ENCODE measurements at regions not wholly inside any gene's neighbourhood (a gene's known extent, or its start where the extent isn't known, plus 50 kb on each side); places are given as distances from the start of the nearest gene placed in this dataset.

GRCh38 chr20:24134930-24135329 is 146.4 kb upstream of the GGTLC1 start:
- DNase-seq, result no peak

DNA sequence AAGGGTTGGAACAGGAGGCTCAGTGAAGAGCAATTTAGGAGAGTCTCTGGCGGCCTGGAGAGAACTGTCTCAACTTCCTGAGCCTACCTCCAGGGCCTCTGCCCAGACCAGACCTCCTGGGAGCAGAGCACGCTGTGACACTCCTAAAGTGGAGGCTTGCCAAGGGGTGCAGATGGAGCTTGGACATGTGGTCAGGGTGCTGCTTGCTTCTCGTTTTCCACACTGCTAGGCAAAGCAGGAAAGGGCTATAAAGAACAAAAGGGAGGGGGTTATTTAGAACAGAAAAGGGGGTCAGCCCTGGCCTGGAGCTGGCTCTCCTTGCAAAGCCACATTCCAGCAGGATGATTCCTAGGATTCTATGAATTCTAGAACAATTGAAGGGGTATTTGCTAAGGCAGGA is 145.7 kb upstream of the GGTLC1 start:
- DNase-seq, result no peak

- no peak for DNase-seq
These were observed 143.7 kb upstream of the GGTLC1 start for GRCh38 chr20:24132246-24132645.

DNA sequence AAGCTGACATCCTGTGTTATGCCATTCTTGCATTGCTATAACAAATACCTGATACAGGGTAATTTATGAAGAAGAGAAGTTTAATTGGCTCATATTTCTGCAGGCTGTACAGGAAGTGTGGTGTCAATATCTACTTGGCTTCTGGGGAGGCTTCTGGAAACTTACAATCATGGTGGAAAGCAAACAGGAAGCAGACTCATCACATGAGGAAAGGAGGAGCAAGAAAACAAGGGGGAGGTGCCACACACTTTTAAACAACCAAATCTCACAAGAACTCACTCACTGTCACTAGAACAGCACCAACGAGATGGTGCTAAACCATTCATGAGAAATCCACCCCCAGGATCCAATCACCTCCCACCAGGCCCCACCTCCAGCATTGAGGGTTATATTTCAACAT is 143.1 kb upstream of the GGTLC1 start:
- no peak for DNase-seq

GRCh38 chr20:24131281-24131680 is 142.7 kb upstream of the GGTLC1 start:
- DNase-seq, result no peak

- DNase-seq, result no peak
These were observed 141.1 kb upstream of the GGTLC1 start for GRCh38 chr20:24129641-24130040.

DNA sequence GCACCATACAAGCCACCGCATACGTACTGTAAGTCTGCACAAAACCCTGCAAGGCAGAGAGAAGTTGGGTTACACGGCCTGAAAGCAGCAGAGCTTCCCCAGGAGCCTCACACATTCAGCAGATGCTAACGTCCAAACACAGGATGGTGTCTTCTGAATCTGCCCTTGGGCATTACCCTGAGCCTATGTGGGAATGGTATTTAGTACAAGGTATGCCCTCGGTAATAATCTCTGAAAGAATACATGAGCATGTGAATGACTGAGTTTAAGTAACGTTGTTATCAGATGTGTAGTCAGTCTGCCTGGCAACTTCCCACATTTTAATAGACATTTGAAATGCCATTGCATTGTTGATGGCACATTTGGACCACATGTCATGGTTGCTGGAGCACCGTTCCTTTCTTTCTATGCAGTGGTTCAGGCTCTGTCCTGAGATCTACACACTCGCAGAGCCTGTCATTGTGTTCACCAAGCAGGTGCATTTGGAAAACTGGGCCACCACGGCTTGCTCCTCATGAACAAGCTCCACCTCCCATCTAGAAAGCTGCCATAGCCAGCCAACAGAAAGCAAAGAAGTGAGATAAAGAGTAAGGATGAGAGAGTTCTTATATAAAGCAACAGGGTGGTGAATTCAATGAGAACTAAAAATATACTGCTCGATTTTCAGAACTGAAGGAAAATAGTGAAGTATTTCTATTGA is 136.5 kb upstream of the GGTLC1 start:
- DNase-seq, result no peak

GRCh38 chr20:24124003-24124402 is 135.4 kb upstream of the GGTLC1 start:
- no peak for DNase-seq

GRCh38 chr20:24118441-24119175 is 130.0 kb upstream of the GGTLC1 start:
- DNase-seq, result no peak

DNA sequence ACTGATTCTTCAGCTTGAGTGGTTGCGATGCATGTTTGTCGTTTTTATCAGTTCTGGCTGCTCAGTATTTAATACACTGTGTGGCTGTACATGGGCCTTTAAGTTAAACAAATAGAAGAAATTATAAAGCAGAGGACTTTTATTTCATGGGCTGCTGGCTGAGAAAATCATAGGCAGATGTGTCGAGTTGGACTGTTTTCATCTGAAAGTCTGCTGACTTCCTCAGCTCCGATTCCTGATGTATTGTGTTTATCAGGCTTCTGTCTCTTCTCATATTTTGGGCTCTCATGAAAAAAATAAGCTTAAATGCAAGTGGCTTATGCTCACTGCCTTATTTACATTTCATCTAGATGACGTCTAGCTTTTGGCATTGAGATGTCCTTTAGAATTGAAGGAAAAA is 129.5 kb upstream of the GGTLC1 start:
- DNase-seq, result no peak

- DNase-seq, result no peak
These were observed 128.8 kb upstream of the GGTLC1 start for GRCh38 chr20:24117383-24117782.

- no peak for DNase-seq
These were observed 128.0 kb upstream of the GGTLC1 start for GRCh38 chr20:24116611-24117010.

DNA sequence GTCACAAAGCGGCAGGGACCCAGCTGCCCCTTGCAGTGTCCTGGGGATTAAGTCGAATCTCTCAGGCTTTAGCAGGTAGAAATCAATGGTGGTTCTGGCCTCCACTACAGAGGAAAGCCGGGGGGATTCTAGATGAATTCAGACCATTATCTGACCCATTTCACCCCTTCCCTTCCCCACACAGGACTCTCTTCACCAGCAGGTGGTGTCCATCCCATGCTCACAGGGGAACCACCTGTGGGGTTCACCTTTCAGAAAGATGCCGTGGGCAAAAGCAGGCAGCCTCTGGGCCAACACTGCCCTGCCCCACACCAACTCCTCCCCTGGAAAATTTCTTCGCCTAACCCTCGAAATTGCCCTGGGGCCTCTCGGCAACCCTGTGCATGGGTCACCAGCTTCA is 123.8 kb upstream of the GGTLC1 start:
- DNase-seq, result no peak

DNA sequence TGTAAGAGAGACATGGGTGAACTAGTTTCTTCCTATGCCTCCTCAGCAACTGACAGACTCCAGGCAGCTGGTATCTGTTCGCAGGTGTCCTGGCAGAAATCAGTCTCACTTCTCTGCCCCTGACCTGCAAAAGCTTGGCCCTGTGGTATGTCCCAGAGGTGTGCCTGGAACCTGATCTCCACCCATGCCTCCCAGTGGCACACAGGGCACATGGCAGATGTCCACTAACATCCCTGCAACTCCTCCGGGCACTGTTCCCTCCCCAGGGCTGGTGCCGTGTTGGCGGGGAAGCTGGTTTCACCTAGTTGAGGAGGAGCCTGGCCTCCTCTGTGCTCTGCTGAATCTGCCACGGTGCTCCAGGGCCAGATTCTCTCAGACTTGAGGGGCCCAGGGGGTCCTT is 123.3 kb upstream of the GGTLC1 start:
- DNase-seq, result no peak

GRCh38 chr20:24109537-24109936 is 121.0 kb upstream of the GGTLC1 start:
- DNase-seq, result peak; percentile 19

DNA sequence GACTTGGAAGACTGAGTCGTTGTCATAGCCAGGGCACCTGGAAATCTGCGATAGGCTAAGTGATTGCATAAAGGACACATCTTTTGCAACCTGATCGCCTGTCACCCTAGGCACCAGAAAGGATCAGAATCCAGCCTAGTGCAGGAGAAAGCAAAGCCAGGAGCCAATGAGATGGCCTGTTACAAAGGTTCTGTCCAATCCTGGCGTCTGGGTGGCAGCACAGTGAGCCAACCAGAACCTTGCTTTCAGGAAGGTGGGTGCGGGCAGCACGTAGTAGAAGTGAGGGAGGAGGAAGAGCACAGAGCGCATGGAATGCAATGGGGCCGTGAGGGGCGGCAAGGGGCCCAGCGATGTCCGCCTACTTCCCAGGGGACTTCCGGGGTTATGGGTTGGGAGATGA is 120.4 kb upstream of the GGTLC1 start:
- DNase-seq, result peak; percentile 75

GRCh38 chr20:24108581-24108980 is 120.0 kb upstream of the GGTLC1 start:
- no peak for DNase-seq

DNA sequence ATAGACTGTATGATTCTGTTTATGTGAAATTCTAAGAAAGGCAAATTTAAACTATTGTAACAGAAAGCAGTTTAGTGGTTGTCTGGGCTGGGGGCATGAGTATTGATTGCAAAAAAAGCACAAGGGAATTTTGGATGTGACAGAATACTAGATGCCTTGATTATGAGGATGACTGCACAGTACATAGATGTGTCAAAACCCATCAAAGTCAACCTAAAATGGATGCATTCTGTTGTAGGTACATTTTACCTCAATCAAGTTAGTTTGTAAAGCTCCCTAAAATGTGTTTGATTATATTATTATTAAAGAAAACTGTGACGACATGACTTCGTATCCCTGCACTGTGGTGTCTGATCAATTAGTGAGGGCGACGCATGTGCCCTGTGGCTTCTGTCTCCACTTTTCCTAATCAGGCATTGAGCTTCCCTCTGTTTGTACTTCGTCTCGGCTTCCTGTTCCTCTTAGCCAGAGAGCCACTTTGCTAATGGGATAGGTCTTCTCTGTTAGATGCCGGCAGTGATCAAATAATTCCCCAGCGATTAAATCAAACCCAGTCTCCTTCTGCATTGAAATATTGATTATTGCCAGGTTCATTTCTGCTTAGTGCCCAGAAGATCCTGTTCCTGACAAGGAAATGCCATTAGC is 118.3 kb upstream of the GGTLC1 start:
- DNase-seq, result no peak

- no peak for DNase-seq
These were observed 117.7 kb upstream of the GGTLC1 start for GRCh38 chr20:24106150-24106800.

DNA sequence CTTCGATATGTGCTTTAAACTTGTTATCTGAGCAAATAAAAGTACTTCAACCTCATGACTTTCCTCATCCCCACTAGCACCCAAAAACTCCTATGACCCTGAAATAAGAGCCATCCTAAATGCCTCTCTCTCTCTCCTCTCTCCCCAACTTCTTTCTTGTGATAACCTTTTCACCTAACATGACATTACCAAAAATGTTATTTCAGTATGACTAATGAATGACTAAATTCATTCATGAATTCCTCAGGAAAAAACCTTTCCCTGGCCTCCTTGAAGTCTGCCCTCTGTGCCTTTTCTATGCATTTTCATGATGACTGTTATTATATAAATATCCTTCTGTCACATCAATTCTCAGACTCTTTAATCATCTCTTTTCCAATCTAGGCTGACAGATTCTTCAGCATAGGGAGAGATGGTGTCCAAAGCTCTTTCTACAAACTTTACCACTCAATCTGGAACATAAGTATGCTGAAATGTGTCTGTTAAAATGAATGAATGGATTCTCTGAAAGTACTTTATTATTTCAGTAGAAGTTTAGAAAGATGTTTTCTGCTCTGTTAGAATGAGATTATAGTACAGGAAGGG is 114.3 kb upstream of the GGTLC1 start:
- no peak for DNase-seq

DNA sequence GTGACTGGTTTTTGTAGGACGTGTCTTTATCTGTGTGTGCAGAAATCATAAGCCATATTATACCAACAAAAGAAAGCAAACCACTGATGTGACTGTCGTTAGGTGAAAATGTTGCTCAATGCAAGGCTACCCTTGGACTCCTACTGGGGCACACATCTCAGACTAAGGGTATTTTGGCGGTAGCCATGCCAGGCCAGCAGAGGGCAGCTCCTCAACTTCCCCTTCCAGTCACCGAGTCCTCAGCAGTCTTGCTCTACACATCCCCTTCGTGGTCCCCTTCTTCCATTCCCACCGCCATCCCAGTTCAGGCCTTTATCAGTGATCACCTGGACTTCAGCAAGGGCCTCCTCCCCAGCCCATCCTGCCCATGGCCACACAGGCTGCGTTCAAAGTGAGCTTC is 113.7 kb upstream of the GGTLC1 start:
- peak; percentile 28 for DNase-seq

DNA sequence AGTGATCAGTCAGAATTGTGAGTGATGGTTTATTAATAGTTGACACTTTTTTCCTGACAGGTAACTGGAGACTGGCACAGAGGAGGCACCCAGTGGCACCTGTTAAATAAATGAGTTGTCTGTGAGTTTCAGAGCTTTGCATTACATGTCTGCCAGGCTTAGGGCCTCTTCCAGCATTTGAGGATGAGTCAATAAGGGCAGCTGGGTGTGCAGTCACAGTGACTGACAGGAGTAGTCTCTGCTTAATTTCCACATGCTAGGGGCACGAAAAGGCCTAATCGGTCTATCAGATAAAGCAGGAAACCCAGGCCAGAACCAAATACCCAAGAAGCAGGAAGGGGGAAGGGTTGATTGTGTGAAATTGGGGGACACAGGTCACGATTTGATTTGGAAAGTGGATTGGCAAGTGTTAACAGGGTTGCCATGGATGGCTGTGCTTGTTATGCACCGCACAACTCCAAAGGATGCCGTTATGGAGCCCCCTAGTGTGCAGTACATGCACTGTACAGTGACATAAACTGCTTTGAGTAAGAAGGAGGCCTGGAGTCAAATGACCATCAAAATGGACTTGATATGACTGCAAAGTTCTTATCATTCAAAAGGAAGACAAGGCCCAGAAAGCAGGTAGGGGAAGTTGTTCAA is 111.9 kb upstream of the GGTLC1 start:
- peak; percentile 70 for DNase-seq

DNA sequence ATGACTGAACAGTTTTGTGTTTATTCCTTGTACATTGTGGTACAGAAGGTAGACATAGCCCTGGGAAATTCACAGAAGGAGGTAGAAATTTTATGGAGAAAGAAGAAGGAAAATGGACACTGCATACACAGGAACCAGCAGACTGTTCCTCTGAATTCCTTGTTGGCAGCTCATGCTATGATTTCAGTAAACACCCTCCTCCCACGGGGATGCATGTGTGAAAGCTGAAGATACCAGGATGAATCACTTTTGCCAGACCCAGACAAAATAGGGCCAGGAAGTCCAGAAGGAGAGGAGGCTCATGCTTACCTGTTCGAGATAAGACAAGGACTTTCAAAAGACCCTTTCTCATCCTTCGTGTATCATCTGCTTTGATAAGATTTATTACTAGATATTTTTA is 110.3 kb upstream of the GGTLC1 start:
- DNase-seq, result no peak

Data from CD4-positive, alpha-beta T cell treated with Interleukin-21 for 1 hour (primary cell).